ENCODE measurements at regions not wholly inside any gene's neighbourhood (a gene's known extent, or its start where the extent isn't known, plus 50 kb on each side); places are given as distances from the start of the nearest gene placed in this dataset.
"Not testable (repeated sequence)": the region's sequence is repeated elsewhere in the genome, so short reads cannot be mapped to it uniquely, and the experiment has no call there.

- DNase-seq (ENCODE audit: low spot score), result no peak
Observed at GRCh38 chr3:180743813-180744590, 64.7 kb upstream of the CCDC39 start.

DNA sequence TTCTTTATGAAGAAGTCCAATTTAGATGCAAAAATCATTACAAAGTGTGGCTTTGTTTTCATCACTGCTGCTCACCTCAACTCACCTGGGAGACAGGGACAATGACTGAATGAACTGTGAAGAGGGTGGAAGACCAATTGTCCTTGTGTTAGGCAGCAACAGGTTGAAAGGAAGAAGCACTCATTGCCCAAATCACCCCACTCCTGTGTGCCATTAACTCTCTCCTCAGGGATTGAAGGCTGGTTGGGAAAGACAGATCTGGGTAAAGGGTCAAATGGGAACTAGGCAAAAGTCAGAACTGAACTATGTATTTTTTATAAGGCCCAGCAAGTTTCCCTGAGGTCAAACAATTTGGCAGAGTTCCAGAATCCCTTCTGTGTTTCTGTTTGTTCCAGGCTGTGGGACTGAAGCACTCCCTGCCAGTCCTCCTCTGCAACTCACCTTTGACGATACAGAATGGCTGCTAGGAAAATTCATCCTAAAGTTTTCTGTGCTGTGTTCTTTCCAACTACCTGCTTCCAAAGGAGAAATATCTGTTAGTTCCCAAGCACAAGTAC lies 68.6 kb upstream of the CCDC39 start:
- no peak for DNase-seq (ENCODE audit: low spot score)

- DNase-seq (ENCODE audit: low spot score), result no peak
Observed at GRCh38 chr3:180749322-180749721, 70.0 kb upstream of the CCDC39 start.

GRCh38 chr3:180749796-180750195 lies 70.5 kb upstream of the CCDC39 start:
- no peak for DNase-seq (ENCODE audit: low spot score)

GRCh38 chr3:180755556-180755955 lies 76.3 kb upstream of the CCDC39 start:
- DNase-seq (ENCODE audit: low spot score), result no peak

DNA sequence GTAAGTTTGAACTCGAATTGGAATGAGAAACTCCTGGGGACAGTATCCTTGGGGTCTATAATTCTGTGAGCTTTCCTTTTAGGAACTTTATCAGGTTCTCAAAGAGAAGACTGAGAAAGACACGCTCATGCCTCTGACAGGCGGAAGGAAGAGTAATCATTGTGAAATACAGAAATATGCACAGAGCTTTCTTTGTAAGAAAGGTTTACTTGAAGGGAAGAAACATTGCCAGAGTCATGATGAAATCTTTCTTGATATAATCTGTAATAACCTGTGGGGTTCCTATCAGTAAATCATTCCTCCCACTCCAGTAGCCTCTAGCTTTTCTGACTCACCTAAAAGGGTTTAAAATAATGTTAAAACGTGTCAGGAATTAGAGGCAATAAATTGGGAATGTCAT lies 83.6 kb upstream of the CCDC39 start:
- no peak for DNase-seq (ENCODE audit: low spot score)

- DNase-seq (ENCODE audit: low spot score), result no peak
Observed at GRCh38 chr3:180764481-180764880, 85.2 kb upstream of the CCDC39 start.

DNA sequence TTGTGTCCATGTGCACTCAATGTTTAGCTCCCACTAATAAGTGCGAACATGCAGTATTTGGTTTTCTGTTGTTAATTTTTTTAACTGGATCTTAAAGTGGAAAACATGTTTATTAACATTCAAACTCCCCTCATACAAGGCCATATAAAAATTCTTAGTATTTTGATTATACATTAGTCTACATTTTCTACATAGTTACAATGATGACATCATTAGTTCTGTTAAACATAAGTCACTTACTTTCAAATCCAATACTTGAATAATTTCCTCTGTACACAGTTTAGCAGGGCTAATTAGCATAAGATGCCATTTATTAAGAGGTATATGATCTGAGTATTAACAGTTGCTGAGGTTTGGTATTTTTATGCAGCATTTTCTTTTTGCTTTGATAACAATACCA lies 91.3 kb upstream of the CCDC39 start:
- no peak for DNase-seq (ENCODE audit: low spot score)

GRCh38 chr3:180776433-180776832 lies 97.1 kb upstream of the CCDC39 start:
- no peak for DNase-seq (ENCODE audit: low spot score)

- DNase-seq (ENCODE audit: low spot score), result no peak
Observed at GRCh38 chr3:180782195-180782984, 103.1 kb upstream of the CCDC39 start.

DNA sequence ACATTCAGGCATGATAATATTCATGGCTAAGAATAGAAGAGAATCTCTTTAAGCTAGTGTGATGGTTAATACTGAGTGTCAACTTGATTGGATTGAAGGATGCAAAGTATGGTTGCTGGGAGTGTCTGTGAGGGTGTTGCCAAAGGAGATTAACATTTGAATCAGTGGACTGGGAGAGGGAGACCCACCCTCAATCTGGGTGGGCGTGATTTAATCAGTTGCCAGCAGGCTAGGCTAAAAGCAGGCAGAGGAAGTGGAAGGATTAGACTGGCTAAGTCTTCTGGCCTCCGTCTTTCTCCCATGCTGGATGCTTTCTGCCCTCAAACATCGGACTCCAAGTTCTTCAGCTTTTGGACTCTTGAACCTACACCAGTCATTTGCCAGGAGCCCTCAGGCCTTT lies 106.9 kb upstream of the CCDC39 start:
- DNase-seq (ENCODE audit: low spot score), result not testable (repeated sequence)

- DNase-seq (ENCODE audit: low spot score), result no peak
Observed at GRCh38 chr3:180789774-180790173, 110.5 kb upstream of the CCDC39 start.

GRCh38 chr3:180798197-180798596 lies 114.3 kb upstream of the FXR1 start:
- no peak for DNase-seq (ENCODE audit: low spot score)

DNA sequence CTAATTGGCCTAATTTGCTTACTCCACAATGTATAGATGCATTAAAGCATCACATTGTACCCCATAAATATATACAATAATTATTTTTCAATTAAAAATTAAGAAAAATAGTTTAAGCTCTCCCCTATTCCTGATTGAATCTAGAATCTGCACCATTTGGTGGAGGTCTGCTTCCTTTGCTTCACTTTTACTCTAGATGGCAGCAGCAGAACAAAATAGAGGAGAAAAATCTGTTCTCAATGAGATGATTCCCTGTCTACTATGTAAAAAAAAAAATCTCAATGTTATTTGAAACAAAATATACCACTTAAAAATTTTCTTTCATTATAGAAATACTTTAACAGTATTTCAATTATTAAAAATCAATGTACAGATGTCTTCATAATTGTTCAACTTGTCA lies 109.6 kb upstream of the FXR1 start:
- peak; percentile 25 for DNase-seq (ENCODE audit: low spot score)

DNA sequence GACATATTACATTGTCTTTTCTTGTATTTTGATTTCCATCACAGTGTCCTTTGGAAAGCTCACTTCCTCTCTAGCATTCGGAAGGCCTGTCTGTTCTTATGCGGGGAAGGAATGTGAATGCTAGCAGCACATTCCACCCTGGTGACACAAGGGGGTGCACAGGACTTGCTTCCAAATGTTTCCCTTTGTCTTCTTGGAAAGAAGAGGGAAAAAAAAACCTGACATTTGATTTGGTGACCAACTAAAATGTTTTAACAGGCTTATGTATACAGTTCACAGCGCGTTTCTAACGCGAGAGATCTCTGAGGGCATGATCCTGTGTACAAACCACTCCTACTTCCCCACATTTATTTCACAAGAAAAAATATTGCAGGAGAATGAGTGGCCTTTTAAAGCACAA lies 107.6 kb upstream of the FXR1 start:
- peak; percentile 51 for DNase-seq (ENCODE audit: low spot score)

DNA sequence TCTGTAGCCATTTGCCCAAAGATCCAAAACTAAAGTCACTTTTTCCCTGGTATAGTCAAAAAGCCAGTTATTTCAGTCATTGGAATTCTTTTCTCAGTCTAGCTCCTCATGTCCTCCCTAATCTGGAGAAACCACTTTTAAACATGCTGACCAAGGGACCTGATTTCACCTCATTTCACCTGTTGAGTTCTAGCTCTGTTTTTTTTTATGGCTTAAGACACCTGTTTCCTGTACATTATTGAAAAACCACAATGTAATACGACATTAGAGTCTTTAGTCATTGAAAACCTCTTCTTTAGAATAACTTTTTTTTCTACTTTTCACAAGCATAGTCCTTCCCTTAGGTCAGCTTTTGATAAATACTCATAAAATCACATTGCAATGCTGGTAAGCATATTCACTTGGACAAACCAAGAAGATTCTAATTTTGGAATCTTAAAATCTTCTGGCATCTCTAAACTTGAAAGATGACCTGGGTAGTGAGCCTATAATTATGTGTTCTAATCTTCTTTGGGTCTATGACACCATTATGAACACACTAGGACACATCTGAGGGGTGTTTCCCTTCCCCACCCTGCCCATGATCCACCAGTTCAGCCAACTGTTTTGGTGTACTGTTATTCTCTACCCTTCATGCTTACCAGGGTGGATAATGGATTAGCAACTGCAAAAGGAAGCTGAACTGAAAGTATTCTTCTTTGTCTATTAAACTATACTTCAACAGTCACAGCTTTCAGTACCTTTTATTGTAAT lies 103.5 kb upstream of the FXR1 start:
- no peak for DNase-seq (ENCODE audit: low spot score)

DNA sequence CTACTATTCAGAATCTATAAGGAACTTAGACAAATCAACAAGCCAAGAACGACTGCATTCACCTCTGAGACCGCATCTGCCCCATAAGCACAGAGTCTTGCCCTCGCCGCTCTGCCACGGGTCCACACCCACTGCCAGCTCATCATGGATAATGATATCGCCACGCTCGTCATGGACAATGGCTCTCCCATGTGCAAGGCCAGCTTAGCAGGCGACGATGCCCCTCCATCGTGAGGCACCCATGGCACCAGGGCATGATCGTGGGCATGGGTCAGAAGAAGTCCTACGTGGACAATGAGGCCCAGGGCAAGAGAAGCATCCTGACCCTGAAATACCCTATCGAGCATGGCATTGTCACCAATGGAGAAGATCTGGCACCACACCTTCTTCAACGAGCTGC lies 92.1 kb upstream of the FXR1 start:
- no peak for DNase-seq (ENCODE audit: low spot score)

DNA sequence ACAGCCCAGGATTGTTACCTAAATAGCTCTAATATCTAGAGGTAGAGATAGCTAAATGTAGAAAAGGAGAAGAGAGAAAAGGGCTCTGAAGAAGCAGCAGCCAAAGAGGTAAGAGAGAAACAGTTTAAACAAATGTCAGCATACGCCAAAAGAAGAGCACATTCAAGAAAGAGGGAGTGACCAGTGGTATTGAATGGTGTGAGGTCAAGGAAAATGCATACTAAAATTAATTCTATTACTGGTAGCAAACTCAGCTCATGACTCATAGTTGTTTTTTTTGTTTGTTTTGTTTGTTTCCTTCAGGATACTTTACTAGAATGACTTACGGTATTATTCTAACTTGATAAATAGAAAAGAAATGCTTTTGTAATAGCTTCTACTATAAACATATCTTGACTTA lies 86.5 kb upstream of the FXR1 start:
- DNase-seq (ENCODE audit: low spot score), result no peak

- no peak for DNase-seq (ENCODE audit: low spot score)
Observed at GRCh38 chr3:180827171-180827570, 85.3 kb upstream of the FXR1 start.

GRCh38 chr3:180828001-180828720 lies 84.3 kb upstream of the FXR1 start:
- DNase-seq (ENCODE audit: low spot score), result no peak

DNA sequence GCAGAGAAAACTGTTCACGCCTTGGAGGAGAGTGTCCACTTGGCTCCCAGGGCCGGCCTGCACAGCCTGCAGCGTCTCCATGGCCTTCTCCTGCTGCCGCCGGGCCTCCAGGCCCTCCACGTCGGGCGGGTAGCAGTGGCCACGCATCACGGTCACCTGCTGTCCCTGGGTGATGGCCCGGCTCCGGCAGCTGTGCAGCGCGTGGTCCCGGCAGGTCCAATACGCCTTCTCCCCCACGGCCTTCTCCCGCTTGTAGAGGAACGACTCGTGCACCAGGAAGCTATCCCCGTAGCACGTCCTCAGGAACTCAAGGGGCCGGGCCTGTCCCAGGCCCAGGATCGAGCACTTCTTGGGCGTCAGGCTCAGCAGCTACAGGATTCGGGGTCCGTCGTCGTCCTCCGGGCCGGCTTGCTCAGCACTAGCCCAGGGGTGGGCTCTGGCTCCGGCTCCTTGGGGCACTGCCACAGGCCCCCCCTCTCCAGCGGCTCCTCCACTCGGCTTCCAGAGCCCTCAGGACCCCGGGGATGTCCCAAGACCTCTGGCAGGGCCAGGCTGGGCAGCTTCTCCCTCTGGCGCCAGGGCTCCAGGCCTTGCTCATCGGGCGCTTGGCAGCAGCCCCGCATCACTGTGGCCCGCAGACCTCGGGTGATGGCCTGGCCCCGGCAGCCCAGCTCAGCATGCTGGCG lies 83.6 kb upstream of the FXR1 start:
- no peak for DNase-seq (ENCODE audit: low spot score)

All from umbilical cord (tissue), 1 donor.